HG02840 (cell line): ENCODE measurements at regions not wholly inside any gene's neighbourhood (a gene's known extent, or its start where the extent isn't known, plus 50 kb on each side); places are given as distances from the start of the nearest gene placed in this dataset.

ENCODE experiments used
- ATAC-seq: cut with Tn5 transposase; IDR thresholded peaks from one replicate; pipeline ENCODE4 v1.9.1; 2021; ENCODE audit warnings: mild to moderate bottlenecking, moderate library complexity, moderate number of reproducible peaks; ENCODE audit not compliant: unreplicated experiment, low FRiP score

- ATAC-seq = no peak
Measured at GRCh38 chr21:35268261-35268660, 219.2 kb upstream of the RUNX1 start.

GRCh38 chr21:35266546-35266945 lies 217.4 kb upstream of the RUNX1 start:
- no peak for ATAC-seq

DNA sequence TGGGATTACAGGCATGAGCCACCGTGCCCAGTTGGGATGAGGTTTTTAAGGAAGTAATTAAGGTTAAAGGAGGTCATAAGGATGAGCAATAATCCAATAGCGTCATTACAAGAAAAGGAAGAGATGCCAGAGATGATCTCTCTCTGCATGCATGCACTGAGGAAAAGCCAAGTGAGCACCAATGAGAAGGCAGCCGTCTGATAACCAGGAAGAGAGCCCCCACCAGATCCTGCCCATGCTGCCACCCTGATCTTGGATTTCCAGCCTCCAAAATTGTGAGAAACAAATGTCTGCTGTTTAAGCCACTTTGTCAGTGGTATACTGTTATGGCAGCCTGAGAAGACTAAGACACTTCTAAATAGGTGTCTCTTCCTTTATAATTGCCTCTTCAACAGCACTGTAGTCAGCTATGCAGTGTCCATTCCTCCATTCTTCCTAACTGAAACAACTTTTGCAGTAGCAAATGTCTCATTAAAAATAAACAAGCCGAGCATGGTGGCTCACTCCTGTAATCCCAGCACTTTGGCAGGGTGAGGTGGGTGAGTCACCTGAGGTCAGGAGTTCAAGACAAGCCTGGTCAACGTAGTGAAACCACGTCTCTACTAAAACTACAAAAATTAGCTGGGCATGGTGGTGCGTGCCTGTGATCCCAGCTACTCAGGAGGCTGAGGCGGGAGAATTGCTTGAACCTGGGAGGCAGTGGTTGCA lies 216.2 kb upstream of the RUNX1 start:
- ATAC-seq = no peak

- no peak for ATAC-seq
Measured at GRCh38 chr21:35259457-35259856, 210.4 kb upstream of the RUNX1 start.

DNA sequence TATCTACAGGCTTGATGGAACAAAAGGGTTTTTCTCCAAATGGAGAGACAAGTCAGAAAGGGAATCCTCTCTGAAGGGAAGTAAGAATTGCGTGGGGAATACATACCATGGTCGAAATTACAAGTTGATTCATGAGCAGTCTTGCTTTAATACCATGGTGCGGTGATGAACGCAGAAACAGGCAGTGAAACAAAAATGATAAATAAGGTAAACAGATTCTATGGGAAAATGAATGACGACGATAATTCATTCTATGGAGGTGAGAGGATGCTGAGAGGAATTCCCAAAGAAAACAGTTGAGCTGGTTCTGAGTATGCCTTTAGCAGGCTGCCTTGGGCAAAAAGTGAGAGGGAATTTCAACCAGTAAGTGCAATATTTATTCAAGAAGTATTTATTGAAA lies 209.4 kb upstream of the RUNX1 start:
- ATAC-seq = no peak

GRCh38 chr21:35257413-35257812 lies 208.3 kb upstream of the RUNX1 start:
- ATAC-seq = no peak

DNA sequence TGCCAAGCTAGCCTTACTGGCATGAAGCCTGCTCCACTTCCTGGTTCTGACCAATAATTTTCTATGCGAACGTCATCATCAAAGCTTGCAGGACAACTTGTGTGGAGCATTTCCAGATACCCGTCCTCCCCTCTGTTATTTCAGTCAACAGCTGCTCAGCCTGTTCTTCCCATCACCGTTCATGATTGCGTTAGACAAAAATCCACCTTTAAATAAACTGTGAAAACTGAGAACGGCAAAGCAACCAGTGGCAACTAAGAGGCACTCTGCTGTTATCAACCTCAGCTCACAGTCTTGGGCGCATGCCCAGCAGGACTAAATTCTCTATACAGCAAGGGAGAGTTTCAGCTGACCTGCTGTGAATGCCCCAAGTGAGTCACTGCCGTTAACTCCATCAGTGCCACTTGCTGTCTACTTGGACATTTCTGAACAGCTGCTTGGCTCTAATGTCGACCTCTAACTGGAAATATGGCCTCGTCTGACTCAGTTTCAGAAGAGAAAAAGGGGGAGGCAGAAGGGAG lies 207.4 kb upstream of the RUNX1 start:
- ATAC-seq = no peak

- no peak for ATAC-seq
Measured at GRCh38 chr21:35254765-35255138, 205.7 kb upstream of the RUNX1 start.

GRCh38 chr21:35254006-35254764 lies 205.1 kb upstream of the RUNX1 start:
- no peak for ATAC-seq

- ATAC-seq = no peak
Measured at GRCh38 chr21:35252831-35253230, 203.7 kb upstream of the RUNX1 start.

DNA sequence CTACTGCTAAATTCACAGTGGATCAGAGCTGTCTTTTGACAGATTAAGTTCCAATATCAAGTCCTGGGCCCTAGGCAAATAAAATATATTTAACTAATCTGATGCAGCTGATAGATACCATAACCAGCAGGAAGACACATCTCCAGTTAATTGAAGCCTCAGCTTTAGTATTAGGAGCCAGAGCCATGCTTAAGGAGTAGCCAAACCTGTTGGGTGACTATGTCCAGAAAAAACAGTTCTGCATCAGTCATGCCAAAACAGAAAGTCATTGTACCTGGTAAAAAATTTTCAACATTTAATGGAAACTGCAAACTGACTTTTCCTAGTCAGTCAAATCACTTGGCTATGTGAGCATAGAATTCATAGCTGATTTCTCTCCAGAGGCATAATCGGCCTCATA lies 200.5 kb upstream of the RUNX1 start:
- no peak for ATAC-seq

GRCh38 chr21:35245879-35246278 lies 196.8 kb upstream of the RUNX1 start:
- ATAC-seq = no peak

- ATAC-seq = no peak
Measured at GRCh38 chr21:35244514-35244913, 195.4 kb upstream of the RUNX1 start.

- ATAC-seq = no peak
Measured at GRCh38 chr21:35243171-35243570, 194.1 kb upstream of the RUNX1 start.

DNA sequence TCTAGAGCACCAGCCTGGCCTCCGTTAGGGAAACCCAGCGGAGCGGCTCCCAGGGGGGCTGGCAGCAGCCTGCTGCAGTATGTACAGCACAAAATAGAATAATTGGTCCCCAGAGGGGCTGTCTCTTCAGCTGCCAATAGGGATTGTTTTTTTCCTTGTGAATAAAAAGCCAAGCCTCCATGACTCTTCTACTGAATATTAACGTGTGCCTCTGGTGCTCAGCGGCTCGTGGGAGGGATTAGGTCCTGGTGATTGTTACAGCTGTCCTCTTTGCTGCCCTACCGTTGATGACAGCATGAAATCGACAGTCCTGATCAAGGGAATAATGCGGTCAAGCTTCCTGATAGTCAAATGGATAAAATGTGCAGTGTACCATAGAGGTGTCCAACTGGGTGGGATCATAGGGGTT lies 190.7 kb upstream of the RUNX1 start:
- ATAC-seq = no peak

DNA sequence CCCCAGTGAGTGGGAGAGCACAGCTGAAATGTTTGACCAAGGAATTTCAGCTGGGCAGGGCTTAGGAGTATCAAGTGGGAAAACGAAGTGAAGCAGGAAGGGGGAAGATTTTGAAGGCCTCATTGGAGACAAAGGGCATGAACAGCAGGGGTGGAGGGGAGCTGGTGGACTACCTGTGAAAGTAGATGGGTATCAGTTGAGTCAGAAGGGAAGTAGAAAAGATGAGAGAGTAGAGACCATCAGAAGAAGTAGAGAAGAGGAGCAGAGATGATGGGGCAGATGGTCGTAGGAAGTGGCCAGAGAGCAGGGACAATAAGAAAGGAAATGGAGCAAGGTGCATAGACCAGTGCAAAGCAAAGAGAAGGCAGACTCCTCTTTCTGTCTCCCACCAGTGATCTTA lies 189.0 kb upstream of the RUNX1 start:
- no peak for ATAC-seq

DNA sequence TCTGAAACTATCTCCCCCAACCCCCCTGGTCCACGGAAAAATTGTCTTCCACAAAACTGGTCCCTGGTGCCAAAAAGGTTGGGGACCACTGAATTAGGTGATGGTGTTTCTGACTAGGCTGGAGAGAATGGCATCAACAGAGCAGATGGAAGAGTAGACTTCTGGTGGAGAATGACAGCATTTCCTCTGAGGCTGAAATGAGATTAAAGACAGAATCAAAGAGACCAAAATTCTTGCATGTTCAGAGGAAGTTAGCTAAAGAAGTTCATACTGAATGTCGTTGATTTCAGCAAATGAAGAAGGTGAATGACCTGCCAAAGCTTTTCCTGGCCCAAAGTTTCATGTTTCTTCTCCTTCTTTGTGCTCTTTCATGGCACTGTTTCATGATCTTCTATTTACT lies 188.2 kb upstream of the RUNX1 start:
- no peak for ATAC-seq

- ATAC-seq = no peak
Measured at GRCh38 chr21:35236090-35236489, 187.0 kb upstream of the RUNX1 start.

GRCh38 chr21:35234725-35235124 lies 185.6 kb upstream of the RUNX1 start:
- no peak for ATAC-seq

GRCh38 chr21:35233756-35234155 lies 184.7 kb upstream of the RUNX1 start:
- ATAC-seq = no peak

- no peak for ATAC-seq
Measured at GRCh38 chr21:35232545-35233176, 183.6 kb upstream of the RUNX1 start.
